AG10803 (cell line): ENCODE measurements at regions not wholly inside any gene's neighbourhood (a gene's known extent, or its start where the extent isn't known, plus 50 kb on each side); places are given as distances from the start of the nearest gene placed in this dataset.

Experiments
- DNase-seq: peaks from one replicate; pipeline ENCODE4 v3.0.0; 2010; ENCODE audit warnings: low read depth
- H3K4me3 ChIP-seq: 2 replicates; pipeline ENCODE4 v1.5.1; 2011; ENCODE audit warnings: mild to moderate bottlenecking, low read length, control low read depth
- TF ChIP-seq, protein P1 (sequence below): conservative IDR thresholded peaks from 2 replicates; pipeline ENCODE4 v1.5.1; 2011; ENCODE audit warnings: mild to moderate bottlenecking, low read length, control low read depth, inconsistent platforms

GRCh38 chr4:67141586-67141985, 403.7 kb downstream of the CENPC start:
- TF ChIP-seq, protein P1, sequence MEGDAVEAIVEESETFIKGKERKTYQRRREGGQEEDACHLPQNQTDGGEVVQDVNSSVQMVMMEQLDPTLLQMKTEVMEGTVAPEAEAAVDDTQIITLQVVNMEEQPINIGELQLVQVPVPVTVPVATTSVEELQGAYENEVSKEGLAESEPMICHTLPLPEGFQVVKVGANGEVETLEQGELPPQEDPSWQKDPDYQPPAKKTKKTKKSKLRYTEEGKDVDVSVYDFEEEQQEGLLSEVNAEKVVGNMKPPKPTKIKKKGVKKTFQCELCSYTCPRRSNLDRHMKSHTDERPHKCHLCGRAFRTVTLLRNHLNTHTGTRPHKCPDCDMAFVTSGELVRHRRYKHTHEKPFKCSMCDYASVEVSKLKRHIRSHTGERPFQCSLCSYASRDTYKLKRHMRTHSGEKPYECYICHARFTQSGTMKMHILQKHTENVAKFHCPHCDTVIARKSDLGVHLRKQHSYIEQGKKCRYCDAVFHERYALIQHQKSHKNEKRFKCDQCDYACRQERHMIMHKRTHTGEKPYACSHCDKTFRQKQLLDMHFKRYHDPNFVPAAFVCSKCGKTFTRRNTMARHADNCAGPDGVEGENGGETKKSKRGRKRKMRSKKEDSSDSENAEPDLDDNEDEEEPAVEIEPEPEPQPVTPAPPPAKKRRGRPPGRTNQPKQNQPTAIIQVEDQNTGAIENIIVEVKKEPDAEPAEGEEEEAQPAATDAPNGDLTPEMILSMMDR, result no peak
- no peak for DNase-seq
- no peak overlapping the region for H3K4me3 ChIP-seq

GRCh38 chr4:67134616-67135015, 410.7 kb downstream of the CENPC start:
- no peak for DNase-seq
- TF ChIP-seq, protein P1, result no peak
- no peak overlapping the region for H3K4me3 ChIP-seq

DNA sequence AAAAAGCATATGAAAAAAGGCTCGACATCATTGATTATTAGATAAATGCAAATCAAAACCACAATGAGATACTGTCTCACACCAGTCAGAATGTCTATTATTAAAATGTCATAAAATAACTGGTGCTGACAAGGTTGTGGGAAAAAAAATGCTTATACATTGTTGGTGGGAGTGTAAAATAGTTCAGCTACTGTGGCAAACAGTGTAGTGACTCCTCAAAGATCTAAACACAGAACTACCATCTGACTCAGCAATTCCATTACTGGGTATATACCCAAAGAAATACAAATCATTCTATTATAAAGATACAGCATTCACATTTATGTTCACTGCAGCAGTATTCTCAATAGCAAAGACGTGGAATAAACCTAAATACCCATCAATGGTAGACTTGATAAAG, 412.1 kb downstream of the CENPC start:
- no peak for DNase-seq
- H3K4me3 ChIP-seq, result no peak overlapping the region
- TF ChIP-seq, protein P1, result no peak

DNA sequence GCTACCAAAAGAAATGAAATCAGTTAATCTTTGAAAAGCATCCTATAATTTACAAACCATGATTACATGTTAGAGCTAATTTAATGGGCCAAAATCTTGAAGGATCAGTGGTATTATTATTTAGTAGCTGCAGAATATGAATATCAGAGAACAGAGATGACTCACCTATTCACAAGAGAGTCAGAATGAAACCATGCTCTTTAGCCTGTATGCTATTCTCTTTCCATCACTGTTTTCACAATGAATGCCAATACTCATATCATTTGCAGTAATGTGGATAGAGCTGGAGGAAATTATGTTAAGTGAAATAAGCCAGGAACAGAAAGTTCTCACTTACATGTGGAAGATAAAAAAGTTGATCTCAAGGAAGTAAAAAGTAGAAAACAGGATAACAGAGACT, 414.1 kb downstream of the CENPC start:
- TF ChIP-seq, protein P1, result no peak
- no peak for DNase-seq
- H3K4me3 ChIP-seq, result no peak overlapping the region

GRCh38 chr4:67130411-67130810, 414.9 kb downstream of the CENPC start:
- no peak overlapping the region for H3K4me3 ChIP-seq
- TF ChIP-seq, protein P1, result no peak
- DNase-seq, result no peak

DNA sequence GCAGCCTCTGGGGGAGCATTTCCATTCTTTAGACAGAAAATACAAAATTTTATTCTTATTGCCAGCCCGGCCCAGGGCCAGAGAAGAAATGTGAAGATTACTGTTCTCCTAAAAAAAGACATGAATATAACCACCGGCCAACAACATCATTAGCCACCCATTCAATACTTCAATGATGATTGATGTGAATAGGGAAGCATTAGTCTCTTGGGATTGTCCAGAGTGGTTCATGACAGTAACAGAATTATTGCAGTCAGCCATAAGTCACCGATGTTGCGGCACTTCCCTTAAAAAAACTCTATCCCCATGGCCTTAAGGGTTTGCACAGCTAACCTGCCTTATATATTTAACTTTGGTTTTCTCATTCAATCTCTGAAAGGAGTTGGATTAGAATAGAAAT, 418.7 kb downstream of the CENPC start:
- DNase-seq, result no peak
- TF ChIP-seq, protein P1, result no peak
- no peak overlapping the region for H3K4me3 ChIP-seq

- DNase-seq, result no peak
- TF ChIP-seq, protein P1, result no peak
These were observed 419.4 kb downstream of the CENPC start for GRCh38 chr4:67125636-67126514.

More at GRCh38 chr4:67125636-67126514, 419.4 kb downstream of the CENPC start:
- H3K4me3 ChIP-seq, result no peak overlapping the region
